K562 (cell line): ENCODE measurements at regions not wholly inside any gene's neighbourhood (a gene's known extent, or its start where the extent isn't known, plus 50 kb on each side); places are given as distances from the start of the nearest gene placed in this dataset.

ENCODE experiments used
- ATAC-seq: fragments of 200-7000 bp; cut with Tn5 transposase; 3 replicates; pipeline ENCODE4 v1.9.1; 2020; ENCODE audit warnings: moderate library complexity
- BruUV-seq: library from RNA; stranded (reverse); fragments of 400-500 nt; replicated peaks from 2 replicates; lab custom pipeline; 2021; lab: Mats Ljungman, UMichigan
- CTCF ChIA-PET: fragments of 300-600 bp; formaldehyde crosslinking; extraction: SDS; loops from one replicate; lab custom pipeline; 2021; ENCODE audit warnings: low intra/inter-chr PET ratio; lab: Yijun Ruan, JAX
- POLR2A ChIA-PET: fragments of 300-600, 350-650 bp; sonication (Branson Sonifier 250); formaldehyde crosslinking; extraction: SDS; loops from one replicate; lab custom pipeline; 2021; ENCODE audit warnings: antibody characterized with exemption, inconsistent platforms; lab: Yijun Ruan, JAX
- DNase-seq, 4 experiments: peaks; one replicate each; pipeline versions ENCODE4 v3.0.0 to v3.0.0-alpha.2; 2011 to 2018; ENCODE audit warnings: low spot score in 3 of 4, mixed read lengths in 3 of 4; ENCODE audit errors: extremely low read depth in 1 of 4
- FAIRE-seq: peaks from 2 replicates; lab custom pipeline; 2011; peaks lifted over from hg19 to GRCh38; lab: Jason Lieb, UNC
- H2AFZ ChIP-seq: 2 replicates; pipeline ENCODE4 v1.6.0; 2011; ENCODE audit warnings: low read depth, low read length, control low read depth, inconsistent platforms
- H3K27ac ChIP-seq: fragments of 200-600 bp; 3 replicates; pipeline ENCODE4 v1.8.0; 2011; ENCODE audit warnings: low read depth, mild to moderate bottlenecking, control low read depth, inconsistent platforms, low read length, moderate library complexity, mixed read lengths; ENCODE audit errors: extremely low read depth
- H3K27me3 ChIP-seq, 2 experiments: fragments of 300-600 bp in 1 of 2; 2 replicates in 1 of 2; 3 replicates in 1 of 2; pipeline versions ENCODE4 v1.6.0 to v1.8.0; 2011; ENCODE audit warnings: inconsistent platforms in 2 of 2, low read length in 2 of 2, mild to moderate bottlenecking in 1 of 2, mixed read lengths in 1 of 2, moderate library complexity in 1 of 2; ENCODE audit not compliant: control insufficient read depth in 2 of 2, insufficient read depth in 2 of 2
- H3K36me3 ChIP-seq: fragments of 300-600 bp; 3 replicates; pipeline ENCODE4 v1.8.0; 2011; ENCODE audit warnings: mild to moderate bottlenecking, low read length, inconsistent platforms; ENCODE audit not compliant: control insufficient read depth, insufficient read depth
- H3K4me1 ChIP-seq, 2 experiments: fragments of 200-600 bp in 1 of 2; replicated peaks in 1 of 2; 2 replicates in 1 of 2; 3 replicates in 1 of 2; pipeline versions ENCODE4 v1.5.1 to v1.8.0; 2011; ENCODE audit warnings: inconsistent platforms in 2 of 2, low read length in 2 of 2, mild to moderate bottlenecking in 1 of 2, mixed read lengths in 1 of 2, moderate library complexity in 1 of 2; ENCODE audit not compliant: control insufficient read depth in 2 of 2, insufficient read depth in 2 of 2
- H3K4me2 ChIP-seq: 2 replicates; pipeline ENCODE4 v1.6.1; 2011; ENCODE audit warnings: low read length, control low read depth, inconsistent platforms, mixed read lengths; ENCODE audit not compliant: insufficient read depth
- H3K4me3 ChIP-seq: fragments of 200-600 bp; sonication (generic), shearing (Covaris generic); 2 replicates; pipeline ENCODE4 v1.5.1; 2016; ENCODE audit warnings: control low read depth, inconsistent platforms
- H3K79me2 ChIP-seq: fragments of 200-600 bp; 3 replicates; pipeline ENCODE4 v1.8.0; 2011; ENCODE audit warnings: low read length, inconsistent platforms; ENCODE audit not compliant: control insufficient read depth, insufficient read depth
- H3K9ac ChIP-seq, 2 experiments: 2 replicates each; pipeline versions ENCODE4 v1.6.0 to v1.6.1; 2011; ENCODE audit warnings: low read depth in 2 of 2, low read length in 2 of 2, control low read depth in 1 of 2, inconsistent platforms in 1 of 2, mild to moderate bottlenecking in 1 of 2, mixed read lengths in 1 of 2; ENCODE audit not compliant: insufficient read depth in 1 of 2
- H3K9me1 ChIP-seq: one replicate; pipeline ENCODE4 v1.6.0; 2011; ENCODE audit warnings: inconsistent platforms, mild to moderate bottlenecking, low read length, moderate library complexity; ENCODE audit not compliant: control insufficient read depth, insufficient read depth
- H3K9me3 ChIP-seq: replicated peaks from 2 replicates; pipeline ENCODE4 v1.5.1; 2011; ENCODE audit warnings: low read depth, low read length, inconsistent platforms; ENCODE audit not compliant: control insufficient read depth, insufficient read depth
- H4K20me1 ChIP-seq: replicated peaks from 2 replicates; pipeline ENCODE4 v1.6.1; 2011; ENCODE audit warnings: low read length, inconsistent platforms, mixed read lengths; ENCODE audit not compliant: control insufficient read depth, insufficient read depth
- IRF2 ChIP-seq: sonication (generic); formaldehyde crosslinking; IDR thresholded peaks from 2 replicates; pipeline ENCODE4 v1.8.1; 2022; ENCODE audit warnings: mild to moderate bottlenecking, missing genetic modification reagents
- KHSRP ChIP-seq: fragments of 450-650 bp; IDR thresholded peaks from 2 replicates; pipeline ENCODE4 v1.6.1; 2017
- MYBL2 ChIP-seq, 2 experiments: fragments of 450-650 bp in 1 of 2; sonication (generic) in 1 of 2; formaldehyde crosslinking in 1 of 2; IDR thresholded peaks; 2 replicates each; pipeline versions ENCODE4 v1.6.1 to v1.8.1; 2017 to 2022; ENCODE audit warnings: borderline replicate concordance in 1 of 2, inconsistent platforms in 1 of 2, low read depth in 1 of 2, mild to moderate bottlenecking in 1 of 2, missing genetic modification reagents in 1 of 2, moderate library complexity in 1 of 2
- NFIX ChIP-seq: fragments of 250-450 bp; sonication (Bioruptor Pico); IDR thresholded peaks from 2 replicates; pipeline ENCODE4 v1.4.0; 2020; ENCODE audit warnings: low read depth, mild to moderate bottlenecking, moderate library complexity
- PCBP1 ChIP-seq: fragments of 200-400 bp; formaldehyde crosslinking; IDR thresholded peaks from 2 replicates; pipeline ENCODE4 v1.6.1; 2018; ENCODE audit warnings: mild to moderate bottlenecking, low read depth, low read length; ENCODE audit not compliant: poor library complexity, severe bottlenecking
- PHF8 ChIP-seq: fragments of 200-600 bp; sonication (generic); IDR thresholded peaks from 2 replicates; pipeline ENCODE4 v1.6.1; 2012; ENCODE audit warnings: mixed run types, mild to moderate bottlenecking, inconsistent platforms, low read length, moderate library complexity, borderline replicate concordance
- TCF7L2 ChIP-seq: fragments of 150-350 bp; IDR thresholded peaks from 2 replicates; pipeline ENCODE4 v1.6.1; 2016; ENCODE audit warnings: low read depth, mild to moderate bottlenecking, low read length, moderate library complexity
- ZFPM2 ChIP-seq: fragments of 250-450 bp; sonication (Bioruptor Pico); IDR thresholded peaks from 2 replicates; pipeline ENCODE4 v1.5.1; 2022; ENCODE audit warnings: mild to moderate bottlenecking
- ZNF121 ChIP-seq: sonication (generic); formaldehyde crosslinking; conservative IDR thresholded peaks from 2 replicates; pipeline ENCODE4 v1.8.0; 2022; ENCODE audit warnings: missing genetic modification reagents
- ZNF311 ChIP-seq: fragments of 250-450 bp; sonication (Bioruptor Pico); IDR thresholded peaks from 2 replicates; pipeline ENCODE4 v1.4.0; 2020; ENCODE audit warnings: mild to moderate bottlenecking, moderate library complexity
- ZNF561 ChIP-seq: fragments of 450-650 bp; formaldehyde crosslinking; conservative IDR thresholded peaks from 2 replicates; pipeline ENCODE4 v1.4.0; 2020; ENCODE audit warnings: mild to moderate bottlenecking, moderate library complexity
- WGBS: fragments of 100-300 bp; shearing (Covaris generic); methylation state at CpG from one replicate; pipeline ENCODE4 v1.1.6; 2016; ENCODE audit warnings: low coverage, mixed read lengths; ENCODE audit not compliant: insufficient coverage; ENCODE audit errors: missing lambda C conversion rate; 5-methylcytosine and 5-hydroxymethylcytosine counted together
- in situ Hi-C: fragments of 300-500 bp; cut with MboI; formaldehyde crosslinking; loops from 4 replicates; pipeline ENCODE4 v1.15.0; 2018; ENCODE audit warnings: inconsistent platforms, mixed read lengths
- intact Hi-C: fragments of 100-400 bp; cut with micrococcal nuclease; formaldehyde crosslinking; loops from 2 replicates; pipeline ENCODE4 v1.14.2; 2022
- TF ChIP-seq, protein P1 (sequence below): fragments of 250-450 bp; sonication (Bioruptor Pico); IDR thresholded peaks from 2 replicates; pipeline ENCODE4 v1.5.0; 2021
- TF ChIP-seq, protein P2 (sequence below): fragments of 250-450 bp; sonication (Bioruptor Pico); IDR thresholded peaks from 2 replicates; pipeline ENCODE4 v1.4.0; 2020; ENCODE audit warnings: mild to moderate bottlenecking

DNA sequence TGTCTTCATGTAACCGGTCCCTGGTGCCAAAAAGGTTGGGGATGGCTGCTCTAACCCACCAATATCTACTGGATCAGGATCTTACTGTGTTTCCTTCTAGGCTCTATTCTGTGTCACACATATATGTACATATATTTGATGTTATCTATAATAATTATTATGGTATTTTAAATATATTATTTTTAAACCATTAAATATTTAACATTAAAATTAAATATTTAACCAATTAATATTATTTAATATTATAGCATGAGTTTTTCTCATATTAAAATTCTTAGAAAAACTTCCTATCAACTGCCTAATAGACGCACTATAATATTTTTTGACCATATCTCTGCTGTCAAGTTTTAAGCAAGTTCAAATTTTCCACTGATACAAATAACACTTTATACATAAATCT, 196.9 kb upstream of the PLET1 start (continued):
- TF ChIP-seq ZNF311 (CRISPR knock-in tag): no peak
- TF ChIP-seq MYBL2 (IDR thresholded peaks at IDR 0.05; ENCODE audit: low read depth): no peak
- TF ChIP-seq MYBL2 (CRISPR knock-in tag; IDR thresholded peaks at IDR 0.05; ENCODE audit: borderline replicate concordance): no peak
- no peak for TF ChIP-seq IRF2 (CRISPR knock-in tag)
- TF ChIP-seq PHF8: no peak
- TF ChIP-seq ZNF121 (CRISPR knock-in tag): no peak
- TF ChIP-seq, protein P1, sequence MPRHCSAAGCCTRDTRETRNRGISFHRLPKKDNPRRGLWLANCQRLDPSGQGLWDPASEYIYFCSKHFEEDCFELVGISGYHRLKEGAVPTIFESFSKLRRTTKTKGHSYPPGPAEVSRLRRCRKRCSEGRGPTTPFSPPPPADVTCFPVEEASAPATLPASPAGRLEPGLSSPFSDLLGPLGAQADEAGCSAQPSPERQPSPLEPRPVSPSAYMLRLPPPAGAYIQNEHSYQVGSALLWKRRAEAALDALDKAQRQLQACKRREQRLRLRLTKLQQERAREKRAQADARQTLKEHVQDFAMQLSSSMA: no peak
- TF ChIP-seq, all 486 proteins: peak for 0

DNA sequence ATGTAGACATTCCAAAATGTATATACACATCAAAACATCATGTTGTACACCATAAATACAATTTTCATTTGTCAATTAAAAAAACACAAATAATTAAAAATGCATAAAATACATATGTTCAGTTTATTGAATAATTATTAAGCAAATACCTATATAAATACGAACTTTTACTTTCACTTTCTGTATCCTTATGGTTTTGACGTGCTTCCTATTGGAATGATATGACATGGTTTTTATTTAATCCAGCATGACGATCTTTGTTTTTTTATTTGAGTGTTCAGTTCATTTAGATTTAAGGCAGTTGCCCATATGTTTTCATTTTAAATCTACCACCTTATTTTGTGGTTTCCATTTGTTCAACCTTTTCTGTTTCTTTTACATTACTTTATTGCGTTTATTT, 198.3 kb upstream of the PLET1 start:
- no peaks in the 10 kb centered on the region for H3K36me3 ChIP-seq
- intact Hi-C loops: no loop called here
- no peak overlapping the region for H3K9ac ChIP-seq
- H3K4me2 ChIP-seq: no peak overlapping the region
- 0% methylated on average over 4 of the region's 4 CpGs for WGBS
- ATAC-seq (no peak), FAIRE-seq (no peak), DNase-seq (no peak)
- H3K4me3 ChIP-seq: no peak overlapping the region
- no peaks in the 10 kb centered on the region for H3K9me3 ChIP-seq
- no TSS peak for BruUV-seq
- ChIA-PET POLR2A (no interaction called here), CTCF (no interaction called here)
- in situ Hi-C loops: no loop called here
- H2AFZ ChIP-seq: no peak overlapping the region
- H3K4me1 ChIP-seq: no peaks in the 10 kb centered on the region
- H3K79me2 ChIP-seq: no peaks in the 10 kb centered on the region
- no peaks in the 10 kb centered on the region for H3K27me3 ChIP-seq
- H3K9me1 ChIP-seq: no peaks in the 10 kb centered on the region
- no peak overlapping the region for H3K27ac ChIP-seq
- no peaks in the 10 kb centered on the region for H4K20me1 ChIP-seq
- TF ChIP-seq ZFPM2 (CRISPR knock-in tag) (no peak), PCBP1 (no peak), KHSRP (no peak), ZNF561 (CRISPR knock-in tag) (no peak), TCF7L2 (no peak), NFIX (no peak)
- TF ChIP-seq, protein P2, sequence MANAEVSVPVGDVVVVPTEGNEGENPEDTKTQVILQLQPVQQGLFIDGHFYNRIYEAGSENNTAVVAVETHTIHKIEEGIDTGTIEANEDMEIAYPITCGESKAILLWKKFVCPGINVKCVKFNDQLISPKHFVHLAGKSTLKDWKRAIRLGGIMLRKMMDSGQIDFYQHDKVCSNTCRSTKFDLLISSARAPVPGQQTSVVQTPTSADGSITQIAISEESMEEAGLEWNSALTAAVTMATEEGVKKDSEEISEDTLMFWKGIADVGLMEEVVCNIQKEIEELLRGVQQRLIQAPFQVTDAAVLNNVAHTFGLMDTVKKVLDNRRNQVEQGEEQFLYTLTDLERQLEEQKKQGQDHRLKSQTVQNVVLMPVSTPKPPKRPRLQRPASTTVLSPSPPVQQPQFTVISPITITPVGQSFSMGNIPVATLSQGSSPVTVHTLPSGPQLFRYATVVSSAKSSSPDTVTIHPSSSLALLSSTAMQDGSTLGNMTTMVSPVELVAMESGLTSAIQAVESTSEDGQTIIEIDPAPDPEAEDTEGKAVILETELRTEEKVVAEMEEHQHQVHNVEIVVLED (CRISPR knock-in tag): no peak
